NCI-H82 treated with DMSO at 0.1 percent for 48 hours (cell line): ENCODE measurements at regions not wholly inside any gene's neighbourhood (a gene's known extent, or its start where the extent isn't known, plus 50 kb on each side); places are given as distances from the start of the nearest gene placed in this dataset.
"Not testable (repeated sequence)": the region's sequence is repeated elsewhere in the genome, so short reads cannot be mapped to it uniquely, and the experiment has no call there.

ENCODE experiments used
- DNase-seq: peaks from one replicate; lab custom pipeline; 2025; ENCODE audit not compliant: unreplicated experiment; lab: John Stamatoyannopoulos, UW

- DNase-seq, result no peak
Observed at GRCh38 chr1:166304131-166304530, 137.3 kb upstream of the FAM78B start.

GRCh38 chr1:166305371-166305770, 138.6 kb upstream of the FAM78B start:
- DNase-seq, result no peak

- no peak for DNase-seq
Observed at GRCh38 chr1:166307261-166308188, 140.7 kb upstream of the FAM78B start.

- DNase-seq, result not testable (repeated sequence)
Observed at GRCh38 chr1:166316306-166316705, 149.5 kb upstream of the FAM78B start.

GRCh38 chr1:166322470-166322869, 155.7 kb upstream of the FAM78B start:
- DNase-seq, result no peak

- no peak for DNase-seq
Observed at GRCh38 chr1:166327886-166328285, 161.1 kb upstream of the FAM78B start.

- DNase-seq, result no peak
Observed at GRCh38 chr1:166328956-166329355, 162.2 kb upstream of the FAM78B start.

- DNase-seq, result peak; percentile 82
Observed at GRCh38 chr1:166330096-166330495, 163.3 kb upstream of the FAM78B start.

GRCh38 chr1:166338105-166338504, 171.3 kb upstream of the FAM78B start:
- DNase-seq, result no peak

- no peak for DNase-seq
Observed at GRCh38 chr1:166340709-166341108, 173.9 kb upstream of the FAM78B start.

- no peak for DNase-seq
Observed at GRCh38 chr1:166343276-166343675, 176.5 kb upstream of the FAM78B start.

GRCh38 chr1:166350490-166350889, 183.7 kb upstream of the FAM78B start:
- DNase-seq, result peak; percentile 28

- DNase-seq, result no peak
Observed at GRCh38 chr1:166351676-166352075, 184.9 kb upstream of the FAM78B start.

- DNase-seq, result no peak
Observed at GRCh38 chr1:166353213-166353612, 186.4 kb upstream of the FAM78B start.

GRCh38 chr1:166354406-166354805, 187.6 kb upstream of the FAM78B start:
- DNase-seq, result no peak

GRCh38 chr1:166365081-166365480, 198.3 kb upstream of the FAM78B start:
- DNase-seq, result no peak

- no peak for DNase-seq
Observed at GRCh38 chr1:166368030-166368429, 201.2 kb upstream of the FAM78B start.

GRCh38 chr1:166377896-166378295, 211.1 kb upstream of the FAM78B start:
- no peak for DNase-seq

GRCh38 chr1:166378805-166379204, 212.0 kb upstream of the FAM78B start:
- DNase-seq, result no peak

GRCh38 chr1:166379447-166379846, 212.6 kb upstream of the FAM78B start:
- no peak for DNase-seq

GRCh38 chr1:166383137-166383536, 216.3 kb upstream of the FAM78B start:
- no peak for DNase-seq

- DNase-seq, result no peak
Observed at GRCh38 chr1:166383635-166384346, 217.0 kb upstream of the FAM78B start.
